GM23338 (cell line): ENCODE measurements at regions not wholly inside any gene's neighbourhood (a gene's known extent, or its start where the extent isn't known, plus 50 kb on each side); places are given as distances from the start of the nearest gene placed in this dataset.

Source experiments
- ATAC-seq: fragments of 200-7000 bp; cut with Tn5 transposase; 3 replicates; pipeline ENCODE4 v1.9.1; 2020
- DNase-seq: peaks from one replicate; pipeline ENCODE4 v3.0.0-alpha.2; 2015; ENCODE audit warnings: low spot score
- H2AFZ ChIP-seq: fragments of 200-600 bp; sonication (generic); 2 replicates; pipeline ENCODE4 v1.8.0; 2016; ENCODE audit warnings: antibody characterized with exemption, mild to moderate bottlenecking, moderate library complexity
- H3F3A ChIP-seq: fragments of 200-600 bp; sonication (generic); replicated peaks from 2 replicates; pipeline ENCODE4 v1.8.0; 2017; ENCODE audit warnings: antibody characterized with exemption, mixed run types, low read depth
- H3K27ac ChIP-seq: fragments of 200-600 bp; sonication (generic); 2 replicates; pipeline ENCODE4 v1.6.1; 2016; ENCODE audit warnings: low read depth
- H3K27me3 ChIP-seq: fragments of 200-600 bp; sonication (generic); 2 replicates; pipeline ENCODE4 v1.8.0; 2016; ENCODE audit warnings: mild to moderate bottlenecking, mixed run types, moderate library complexity; ENCODE audit not compliant: insufficient read depth
- H3K36me3 ChIP-seq: fragments of 200-600 bp; sonication (generic); 2 replicates; pipeline ENCODE4 v1.8.0; 2016; ENCODE audit warnings: mild to moderate bottlenecking; ENCODE audit not compliant: insufficient read depth
- H3K4me1 ChIP-seq: fragments of 200-600 bp; sonication (generic); 2 replicates; pipeline ENCODE4 v1.8.0; 2016; ENCODE audit warnings: mild to moderate bottlenecking, moderate library complexity; ENCODE audit not compliant: insufficient read depth
- H3K4me2 ChIP-seq: fragments of 200-600 bp; sonication (generic); 2 replicates; pipeline ENCODE4 v1.7.1; 2017; ENCODE audit warnings: mixed run types
- H3K4me3 ChIP-seq: fragments of 200-600 bp; sonication (generic); 2 replicates; pipeline ENCODE4 v1.6.1; 2016; ENCODE audit warnings: mixed run types
- H3K79me2 ChIP-seq: fragments of 200-600 bp; sonication (generic); replicated peaks from 2 replicates; pipeline ENCODE4 v1.8.0; 2017; ENCODE audit warnings: mild to moderate bottlenecking; ENCODE audit not compliant: insufficient read depth
- H3K9me2 ChIP-seq: fragments of 200-600 bp; sonication (generic); 2 replicates; pipeline ENCODE4 v1.8.0; 2017; ENCODE audit not compliant: insufficient read depth
- H4K20me1 ChIP-seq: fragments of 200-600 bp; sonication (generic); replicated peaks from 2 replicates; pipeline ENCODE4 v1.8.0; 2017; ENCODE audit warnings: mild to moderate bottlenecking; ENCODE audit not compliant: insufficient read depth
- H3K27ac Mint-ChIP-seq: 2 replicates; pipeline ENCODE4 v1.8.0; 2020; ENCODE audit warnings: inconsistent platforms, mild to moderate bottlenecking, moderate library complexity, mixed read lengths
- H3K27me3 Mint-ChIP-seq: 3 replicates; pipeline ENCODE4 v1.8.0; 2022; ENCODE audit warnings: low read depth, mild to moderate bottlenecking, moderate library complexity, mixed read lengths, inconsistent platforms; ENCODE audit not compliant: insufficient read depth, poor library complexity
- H3K36me3 Mint-ChIP-seq: 3 replicates; pipeline ENCODE4 v1.8.0; 2021; ENCODE audit warnings: low read depth, mild to moderate bottlenecking, inconsistent platforms, moderate library complexity, mixed read lengths
- H3K4me1 Mint-ChIP-seq: 3 replicates; pipeline ENCODE4 v1.8.0; 2020; ENCODE audit warnings: mild to moderate bottlenecking, inconsistent platforms, mixed read lengths
- H3K4me3 Mint-ChIP-seq: 3 replicates; pipeline ENCODE4 v1.8.0; 2021; ENCODE audit warnings: moderate library complexity, mild to moderate bottlenecking, inconsistent platforms, mixed read lengths
- H3K9me3 Mint-ChIP-seq: 3 replicates; pipeline ENCODE4 v1.8.0; 2020; ENCODE audit warnings: moderate library complexity, mild to moderate bottlenecking, inconsistent platforms, mixed read lengths
- CREB1 ChIP-seq: fragments of 250-450 bp; sonication (Bioruptor Pico); IDR thresholded peaks from 2 replicates; pipeline ENCODE4 v1.5.0; 2020; ENCODE audit warnings: low read depth, mild to moderate bottlenecking, moderate library complexity
- EZH2 ChIP-seq: fragments of 200-600 bp; sonication (generic); IDR thresholded peaks from one replicate; pipeline ENCODE4 v1.8.0; 2017; ENCODE audit warnings: antibody characterized with exemption, mild to moderate bottlenecking, low read depth; ENCODE audit not compliant: unreplicated experiment
- EZH2phosphoT487 ChIP-seq: fragments of 200-600 bp; sonication (generic); IDR thresholded peaks from one replicate; pipeline ENCODE4 v1.8.1; 2018; ENCODE audit warnings: antibody characterized with exemption; ENCODE audit not compliant: unreplicated experiment
- JUNB ChIP-seq: IDR thresholded peaks from one replicate; pipeline ENCODE4 v1.6.1; 2016; ENCODE audit warnings: antibody characterized with exemption; ENCODE audit not compliant: unreplicated experiment
- NANOG ChIP-seq: IDR thresholded peaks from 2 replicates; pipeline ENCODE4 v1.6.1; 2016; ENCODE audit warnings: antibody characterized with exemption, borderline replicate concordance
- POLR2AphosphoS5 ChIP-seq: IDR thresholded peaks from 2 replicates; pipeline ENCODE4 v1.6.1; 2016; ENCODE audit warnings: antibody characterized with exemption, low read depth
- STAT1 ChIP-seq: IDR thresholded peaks from one replicate; pipeline ENCODE4 v1.6.1; 2016; ENCODE audit warnings: antibody characterized with exemption; ENCODE audit not compliant: unreplicated experiment
- ZNF114 ChIP-seq: fragments of 250-450 bp; sonication (Bioruptor Pico); IDR thresholded peaks from 2 replicates; pipeline ENCODE4 v1.5.0; 2020; ENCODE audit warnings: mild to moderate bottlenecking, moderate library complexity
- ZNF331 ChIP-seq: fragments of 250-450 bp; sonication (Bioruptor Pico); IDR thresholded peaks from 2 replicates; pipeline ENCODE4 v1.5.0; 2020; ENCODE audit warnings: low read depth, mild to moderate bottlenecking, moderate library complexity
- TF ChIP-seq, protein P1 (sequence below): fragments of 250-450 bp; sonication (Bioruptor Pico); IDR thresholded peaks from 2 replicates; pipeline ENCODE4 v1.5.0; 2020; ENCODE audit warnings: mild to moderate bottlenecking, moderate library complexity
- TF ChIP-seq, protein P2 (sequence below), 2 experiments: fragments of 200-600 bp in 1 of 2; sonication (generic) in 1 of 2; conservative IDR thresholded peaks; 2 replicates each; pipeline versions ENCODE4 v1.5.1 to v1.6.1; 2016 to 2017; ENCODE audit warnings: antibody characterized with exemption in 2 of 2, low read depth in 2 of 2, mild to moderate bottlenecking in 2 of 2, moderate library complexity in 1 of 2
- TF ChIP-seq, protein P3 (sequence below): IDR thresholded peaks from one replicate; pipeline ENCODE4 v1.6.1; 2018; ENCODE audit warnings: antibody characterized with exemption; ENCODE audit not compliant: unreplicated experiment
- TF ChIP-seq, protein P4 (sequence below): IDR thresholded peaks from 2 replicates; pipeline ENCODE4 v1.6.1; 2016; ENCODE audit warnings: antibody characterized with exemption

DNA sequence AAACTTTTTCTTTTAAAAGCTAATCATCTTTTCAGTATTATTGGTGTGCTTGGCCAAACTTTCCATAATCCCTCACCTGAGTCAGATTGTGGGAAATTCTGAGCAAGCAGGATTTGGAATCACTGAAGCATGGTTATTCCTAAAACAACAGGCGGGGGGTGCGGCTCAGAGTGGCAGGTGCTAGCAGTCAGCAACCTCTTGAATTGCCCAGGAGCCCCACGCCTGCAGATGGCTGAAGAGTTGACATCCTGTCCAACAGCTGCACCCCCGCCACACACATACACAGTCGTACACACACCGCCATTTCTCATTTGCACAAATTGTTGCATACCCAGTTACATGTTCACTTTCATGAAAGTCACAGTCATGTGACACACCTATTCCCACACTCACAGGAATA lies 96.6 kb downstream of the LHX2 start:
- no peak overlapping the region for H2AFZ ChIP-seq
- Mint-ChIP-seq H3K27ac (no peak overlapping the region), H3K27me3 (peaks cover 6% of the 10 kb centered on the region), H3K36me3 (no peaks in the 10 kb centered on the region), H3K4me1 (peaks cover 3% of the 10 kb centered on the region), H3K9me3 (no peaks in the 10 kb centered on the region), H3K4me3 (no peak overlapping the region)
- no peaks in the 10 kb centered on the region for H3F3A ChIP-seq
- H3K4me2 ChIP-seq = no peak overlapping the region
- DNase-seq (no peak), ATAC-seq (no peak)
- no peaks in the 10 kb centered on the region for H3K4me1 ChIP-seq
- no peaks in the 10 kb centered on the region for H3K36me3 ChIP-seq
- no peaks in the 10 kb centered on the region for H3K27me3 ChIP-seq
- H3K4me3 ChIP-seq = no peak overlapping the region
- TF ChIP-seq, protein P1, sequence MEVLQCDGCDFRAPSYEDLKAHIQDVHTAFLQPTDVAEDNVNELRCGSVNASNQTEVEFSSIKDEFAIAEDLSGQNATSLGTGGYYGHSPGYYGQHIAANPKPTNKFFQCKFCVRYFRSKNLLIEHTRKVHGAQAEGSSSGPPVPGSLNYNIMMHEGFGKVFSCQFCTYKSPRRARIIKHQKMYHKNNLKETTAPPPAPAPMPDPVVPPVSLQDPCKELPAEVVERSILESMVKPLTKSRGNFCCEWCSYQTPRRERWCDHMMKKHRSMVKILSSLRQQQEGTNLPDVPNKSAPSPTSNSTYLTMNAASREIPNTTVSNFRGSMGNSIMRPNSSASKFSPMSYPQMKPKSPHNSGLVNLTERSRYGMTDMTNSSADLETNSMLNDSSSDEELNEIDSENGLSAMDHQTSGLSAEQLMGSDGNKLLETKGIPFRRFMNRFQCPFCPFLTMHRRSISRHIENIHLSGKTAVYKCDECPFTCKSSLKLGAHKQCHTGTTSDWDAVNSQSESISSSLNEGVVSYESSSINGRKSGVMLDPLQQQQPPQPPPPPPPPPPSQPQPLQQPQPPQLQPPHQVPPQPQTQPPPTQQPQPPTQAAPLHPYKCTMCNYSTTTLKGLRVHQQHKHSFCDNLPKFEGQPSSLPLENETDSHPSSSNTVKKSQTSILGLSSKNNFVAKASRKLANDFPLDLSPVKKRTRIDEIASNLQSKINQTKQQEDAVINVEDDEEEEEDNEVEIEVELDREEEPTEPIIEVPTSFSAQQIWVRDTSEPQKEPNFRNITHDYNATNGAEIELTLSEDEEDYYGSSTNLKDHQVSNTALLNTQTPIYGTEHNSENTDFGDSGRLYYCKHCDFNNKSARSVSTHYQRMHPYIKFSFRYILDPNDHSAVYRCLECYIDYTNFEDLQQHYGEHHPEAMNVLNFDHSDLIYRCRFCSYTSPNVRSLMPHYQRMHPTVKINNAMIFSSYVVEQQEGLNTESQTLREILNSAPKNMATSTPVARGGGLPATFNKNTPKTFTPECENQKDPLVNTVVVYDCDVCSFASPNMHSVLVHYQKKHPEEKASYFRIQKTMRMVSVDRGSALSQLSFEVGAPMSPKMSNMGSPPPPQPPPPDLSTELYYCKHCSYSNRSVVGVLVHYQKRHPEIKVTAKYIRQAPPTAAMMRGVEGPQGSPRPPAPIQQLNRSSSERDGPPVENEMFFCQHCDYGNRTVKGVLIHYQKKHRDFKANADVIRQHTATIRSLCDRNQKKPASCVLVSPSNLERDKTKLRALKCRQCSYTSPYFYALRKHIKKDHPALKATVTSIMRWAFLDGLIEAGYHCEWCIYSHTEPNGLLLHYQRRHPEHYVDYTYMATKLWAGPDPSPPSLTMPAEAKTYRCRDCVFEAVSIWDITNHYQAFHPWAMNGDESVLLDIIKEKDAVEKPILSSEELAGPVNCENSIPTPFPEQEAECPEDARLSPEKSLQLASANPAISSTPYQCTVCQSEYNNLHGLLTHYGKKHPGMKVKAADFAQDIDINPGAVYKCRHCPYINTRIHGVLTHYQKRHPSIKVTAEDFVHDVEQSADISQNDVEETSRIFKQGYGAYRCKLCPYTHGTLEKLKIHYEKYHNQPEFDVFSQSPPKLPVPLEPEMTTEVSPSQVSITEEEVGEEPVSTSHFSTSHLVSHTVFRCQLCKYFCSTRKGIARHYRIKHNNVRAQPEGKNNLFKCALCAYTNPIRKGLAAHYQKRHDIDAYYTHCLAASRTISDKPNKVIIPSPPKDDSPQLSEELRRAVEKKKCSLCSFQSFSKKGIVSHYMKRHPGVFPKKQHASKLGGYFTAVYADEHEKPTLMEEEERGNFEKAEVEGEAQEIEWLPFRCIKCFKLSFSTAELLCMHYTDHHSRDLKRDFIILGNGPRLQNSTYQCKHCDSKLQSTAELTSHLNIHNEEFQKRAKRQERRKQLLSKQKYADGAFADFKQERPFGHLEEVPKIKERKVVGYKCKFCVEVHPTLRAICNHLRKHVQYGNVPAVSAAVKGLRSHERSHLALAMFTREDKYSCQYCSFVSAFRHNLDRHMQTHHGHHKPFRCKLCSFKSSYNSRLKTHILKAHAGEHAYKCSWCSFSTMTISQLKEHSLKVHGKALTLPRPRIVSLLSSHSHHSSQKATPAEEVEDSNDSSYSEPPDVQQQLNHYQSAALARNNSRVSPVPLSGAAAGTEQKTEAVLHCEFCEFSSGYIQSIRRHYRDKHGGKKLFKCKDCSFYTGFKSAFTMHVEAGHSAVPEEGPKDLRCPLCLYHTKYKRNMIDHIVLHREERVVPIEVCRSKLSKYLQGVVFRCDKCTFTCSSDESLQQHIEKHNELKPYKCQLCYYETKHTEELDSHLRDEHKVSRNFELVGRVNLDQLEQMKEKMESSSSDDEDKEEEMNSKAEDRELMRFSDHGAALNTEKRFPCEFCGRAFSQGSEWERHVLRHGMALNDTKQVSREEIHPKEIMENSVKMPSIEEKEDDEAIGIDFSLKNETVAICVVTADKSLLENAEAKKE (CRISPR knock-in tag) = no peak
- TF ChIP-seq POLR2AphosphoS5 = no peak
- TF ChIP-seq JUNB = no peak
- TF ChIP-seq ZNF114 (CRISPR knock-in tag) = no peak
- TF ChIP-seq, protein P2, sequence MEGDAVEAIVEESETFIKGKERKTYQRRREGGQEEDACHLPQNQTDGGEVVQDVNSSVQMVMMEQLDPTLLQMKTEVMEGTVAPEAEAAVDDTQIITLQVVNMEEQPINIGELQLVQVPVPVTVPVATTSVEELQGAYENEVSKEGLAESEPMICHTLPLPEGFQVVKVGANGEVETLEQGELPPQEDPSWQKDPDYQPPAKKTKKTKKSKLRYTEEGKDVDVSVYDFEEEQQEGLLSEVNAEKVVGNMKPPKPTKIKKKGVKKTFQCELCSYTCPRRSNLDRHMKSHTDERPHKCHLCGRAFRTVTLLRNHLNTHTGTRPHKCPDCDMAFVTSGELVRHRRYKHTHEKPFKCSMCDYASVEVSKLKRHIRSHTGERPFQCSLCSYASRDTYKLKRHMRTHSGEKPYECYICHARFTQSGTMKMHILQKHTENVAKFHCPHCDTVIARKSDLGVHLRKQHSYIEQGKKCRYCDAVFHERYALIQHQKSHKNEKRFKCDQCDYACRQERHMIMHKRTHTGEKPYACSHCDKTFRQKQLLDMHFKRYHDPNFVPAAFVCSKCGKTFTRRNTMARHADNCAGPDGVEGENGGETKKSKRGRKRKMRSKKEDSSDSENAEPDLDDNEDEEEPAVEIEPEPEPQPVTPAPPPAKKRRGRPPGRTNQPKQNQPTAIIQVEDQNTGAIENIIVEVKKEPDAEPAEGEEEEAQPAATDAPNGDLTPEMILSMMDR (conservative IDR thresholded peaks at IDR 0.05; ENCODE audit: low read depth in 2 of 2) = no peak
- no peak for TF ChIP-seq STAT1
- TF ChIP-seq, protein P3, sequence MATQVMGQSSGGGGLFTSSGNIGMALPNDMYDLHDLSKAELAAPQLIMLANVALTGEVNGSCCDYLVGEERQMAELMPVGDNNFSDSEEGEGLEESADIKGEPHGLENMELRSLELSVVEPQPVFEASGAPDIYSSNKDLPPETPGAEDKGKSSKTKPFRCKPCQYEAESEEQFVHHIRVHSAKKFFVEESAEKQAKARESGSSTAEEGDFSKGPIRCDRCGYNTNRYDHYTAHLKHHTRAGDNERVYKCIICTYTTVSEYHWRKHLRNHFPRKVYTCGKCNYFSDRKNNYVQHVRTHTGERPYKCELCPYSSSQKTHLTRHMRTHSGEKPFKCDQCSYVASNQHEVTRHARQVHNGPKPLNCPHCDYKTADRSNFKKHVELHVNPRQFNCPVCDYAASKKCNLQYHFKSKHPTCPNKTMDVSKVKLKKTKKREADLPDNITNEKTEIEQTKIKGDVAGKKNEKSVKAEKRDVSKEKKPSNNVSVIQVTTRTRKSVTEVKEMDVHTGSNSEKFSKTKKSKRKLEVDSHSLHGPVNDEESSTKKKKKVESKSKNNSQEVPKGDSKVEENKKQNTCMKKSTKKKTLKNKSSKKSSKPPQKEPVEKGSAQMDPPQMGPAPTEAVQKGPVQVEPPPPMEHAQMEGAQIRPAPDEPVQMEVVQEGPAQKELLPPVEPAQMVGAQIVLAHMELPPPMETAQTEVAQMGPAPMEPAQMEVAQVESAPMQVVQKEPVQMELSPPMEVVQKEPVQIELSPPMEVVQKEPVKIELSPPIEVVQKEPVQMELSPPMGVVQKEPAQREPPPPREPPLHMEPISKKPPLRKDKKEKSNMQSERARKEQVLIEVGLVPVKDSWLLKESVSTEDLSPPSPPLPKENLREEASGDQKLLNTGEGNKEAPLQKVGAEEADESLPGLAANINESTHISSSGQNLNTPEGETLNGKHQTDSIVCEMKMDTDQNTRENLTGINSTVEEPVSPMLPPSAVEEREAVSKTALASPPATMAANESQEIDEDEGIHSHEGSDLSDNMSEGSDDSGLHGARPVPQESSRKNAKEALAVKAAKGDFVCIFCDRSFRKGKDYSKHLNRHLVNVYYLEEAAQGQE = no peak
- no peak for TF ChIP-seq ZNF331 (CRISPR knock-in tag)
- TF ChIP-seq, protein P4, sequence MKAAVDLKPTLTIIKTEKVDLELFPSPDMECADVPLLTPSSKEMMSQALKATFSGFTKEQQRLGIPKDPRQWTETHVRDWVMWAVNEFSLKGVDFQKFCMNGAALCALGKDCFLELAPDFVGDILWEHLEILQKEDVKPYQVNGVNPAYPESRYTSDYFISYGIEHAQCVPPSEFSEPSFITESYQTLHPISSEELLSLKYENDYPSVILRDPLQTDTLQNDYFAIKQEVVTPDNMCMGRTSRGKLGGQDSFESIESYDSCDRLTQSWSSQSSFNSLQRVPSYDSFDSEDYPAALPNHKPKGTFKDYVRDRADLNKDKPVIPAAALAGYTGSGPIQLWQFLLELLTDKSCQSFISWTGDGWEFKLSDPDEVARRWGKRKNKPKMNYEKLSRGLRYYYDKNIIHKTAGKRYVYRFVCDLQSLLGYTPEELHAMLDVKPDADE = no peak
- TF ChIP-seq NANOG = no peak
- TF ChIP-seq CREB1 (CRISPR knock-in tag) = no peak
- TF ChIP-seq EZH2phosphoT487 = no peak
- TF ChIP-seq EZH2 = no peak
- no peaks in the 10 kb centered on the region for H3K79me2 ChIP-seq
- no peak overlapping the region for H3K27ac ChIP-seq
- no peaks in the 10 kb centered on the region for H3K9me2 ChIP-seq
- peaks cover 2% of the 10 kb centered on the region; the same call in 1 of the 2 replicates for H4K20me1 ChIP-seq
